Choroid plexus epithelial cell (primary cell): ENCODE measurements at regions not wholly inside any gene's neighbourhood (a gene's known extent, or its start where the extent isn't known, plus 50 kb on each side); places are given as distances from the start of the nearest gene placed in this dataset.
"Not testable (repeated sequence)": the region's sequence is repeated elsewhere in the genome, so short reads cannot be mapped to it uniquely, and the experiment has no call there.

Experiments
- DNase-seq: peaks from one replicate; pipeline ENCODE4 v3.0.0-alpha.2; 2010; ENCODE audit warnings: low read depth
- H3K4me3 ChIP-seq: 2 replicates; pipeline ENCODE4 v1.5.1; 2011; ENCODE audit warnings: low read depth, mild to moderate bottlenecking, control low read depth, low read length, moderate library complexity
- CTCF ChIP-seq: conservative IDR thresholded peaks from 2 replicates; pipeline ENCODE4 v1.5.1; 2011; ENCODE audit warnings: low read depth, mild to moderate bottlenecking, control low read depth, inconsistent platforms, low read length, moderate library complexity

GRCh38 chrX:125205133-125205917 is 114.3 kb upstream of the TEX13C start:
- DNase-seq: peak; percentile 1
- no peak overlapping the region for H3K4me3 ChIP-seq
- no peak for TF ChIP-seq CTCF

GRCh38 chrX:125205918-125206665 is 113.6 kb upstream of the TEX13C start:
- no peak for DNase-seq
- TF ChIP-seq CTCF: no peak
- H3K4me3 ChIP-seq: no peak overlapping the region

- no peak overlapping the region for H3K4me3 ChIP-seq
- no peak for TF ChIP-seq CTCF
- no peak for DNase-seq
Observed at GRCh38 chrX:125210146-125210545, 109.5 kb upstream of the TEX13C start.

GRCh38 chrX:125219852-125220251 is 99.8 kb upstream of the TEX13C start:
- TF ChIP-seq CTCF: no peak
- no peak overlapping the region for H3K4me3 ChIP-seq
- DNase-seq: no peak

GRCh38 chrX:125236955-125237354 is 82.7 kb upstream of the TEX13C start:
- no peak for TF ChIP-seq CTCF
- H3K4me3 ChIP-seq: no peak overlapping the region
- no peak for DNase-seq

GRCh38 chrX:125248931-125249330 is 70.7 kb upstream of the TEX13C start:
- DNase-seq: no peak
- TF ChIP-seq CTCF: no peak
- H3K4me3 ChIP-seq: no peak overlapping the region

GRCh38 chrX:125255759-125256158 is 63.9 kb upstream of the TEX13C start:
- not testable (repeated sequence) for H3K4me3 ChIP-seq

More at GRCh38 chrX:125255759-125256158, 63.9 kb upstream of the TEX13C start:
- DNase-seq: not testable (repeated sequence)
